Prostate gland (tissue), 2 donors: ENCODE measurements at regions not wholly inside any gene's neighbourhood (a gene's known extent, or its start where the extent isn't known, plus 50 kb on each side); places are given as distances from the start of the nearest gene placed in this dataset.

Source experiments
- POLR2AphosphoS5 ChIP-seq: sonication (generic); formaldehyde crosslinking; IDR thresholded peaks from one replicate; pipeline ENCODE4 v1.6.1; 2017; ENCODE audit warnings: antibody characterized with exemption
- TF ChIP-seq, protein P1 (sequence below), 4 experiments: fragments of 200-600 bp in 2 of 4; fragments of 450-650 bp in 2 of 4; sonication (generic) in 2 of 4; IDR thresholded peaks; 1 replicate in 3 of 4; 2 replicates in 1 of 4; pipeline ENCODE4 v1.5.1; 2016 to 2019; ENCODE audit warnings: antibody characterized with exemption in 4 of 4, mild to moderate bottlenecking in 2 of 4, moderate library complexity in 2 of 4

DNA sequence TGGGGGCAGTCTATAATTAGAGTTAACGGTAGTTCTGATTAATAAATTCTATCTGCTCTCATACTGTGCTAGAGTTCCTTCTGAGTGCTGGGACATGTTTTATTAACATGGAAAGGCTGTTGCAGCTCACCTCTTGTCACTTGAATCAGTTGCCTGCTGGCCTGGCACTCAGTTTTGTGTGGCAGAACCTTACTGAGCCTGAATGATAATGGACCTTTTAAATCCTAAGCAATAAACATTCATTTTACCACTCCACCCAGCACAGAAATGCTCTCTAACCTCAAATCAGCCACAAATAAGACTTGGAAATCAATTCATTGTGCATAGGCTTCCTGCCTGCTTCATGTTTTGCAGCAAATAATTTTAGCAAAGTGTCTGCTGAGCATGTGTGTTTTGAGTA is 115.0 kb upstream of the RBMS1 start:
- TF ChIP-seq, protein P1, sequence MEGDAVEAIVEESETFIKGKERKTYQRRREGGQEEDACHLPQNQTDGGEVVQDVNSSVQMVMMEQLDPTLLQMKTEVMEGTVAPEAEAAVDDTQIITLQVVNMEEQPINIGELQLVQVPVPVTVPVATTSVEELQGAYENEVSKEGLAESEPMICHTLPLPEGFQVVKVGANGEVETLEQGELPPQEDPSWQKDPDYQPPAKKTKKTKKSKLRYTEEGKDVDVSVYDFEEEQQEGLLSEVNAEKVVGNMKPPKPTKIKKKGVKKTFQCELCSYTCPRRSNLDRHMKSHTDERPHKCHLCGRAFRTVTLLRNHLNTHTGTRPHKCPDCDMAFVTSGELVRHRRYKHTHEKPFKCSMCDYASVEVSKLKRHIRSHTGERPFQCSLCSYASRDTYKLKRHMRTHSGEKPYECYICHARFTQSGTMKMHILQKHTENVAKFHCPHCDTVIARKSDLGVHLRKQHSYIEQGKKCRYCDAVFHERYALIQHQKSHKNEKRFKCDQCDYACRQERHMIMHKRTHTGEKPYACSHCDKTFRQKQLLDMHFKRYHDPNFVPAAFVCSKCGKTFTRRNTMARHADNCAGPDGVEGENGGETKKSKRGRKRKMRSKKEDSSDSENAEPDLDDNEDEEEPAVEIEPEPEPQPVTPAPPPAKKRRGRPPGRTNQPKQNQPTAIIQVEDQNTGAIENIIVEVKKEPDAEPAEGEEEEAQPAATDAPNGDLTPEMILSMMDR (IDR thresholded peaks at IDR 0.05) = no peak
- no peak for TF ChIP-seq POLR2AphosphoS5
